ENCODE measurements at regions not wholly inside any gene's neighbourhood (a gene's known extent, or its start where the extent isn't known, plus 50 kb on each side); places are given as distances from the start of the nearest gene placed in this dataset.

- no peak for TF ChIP-seq POLR2A (IDR thresholded peaks at IDR 0.05)
- TF ChIP-seq, protein P1, sequence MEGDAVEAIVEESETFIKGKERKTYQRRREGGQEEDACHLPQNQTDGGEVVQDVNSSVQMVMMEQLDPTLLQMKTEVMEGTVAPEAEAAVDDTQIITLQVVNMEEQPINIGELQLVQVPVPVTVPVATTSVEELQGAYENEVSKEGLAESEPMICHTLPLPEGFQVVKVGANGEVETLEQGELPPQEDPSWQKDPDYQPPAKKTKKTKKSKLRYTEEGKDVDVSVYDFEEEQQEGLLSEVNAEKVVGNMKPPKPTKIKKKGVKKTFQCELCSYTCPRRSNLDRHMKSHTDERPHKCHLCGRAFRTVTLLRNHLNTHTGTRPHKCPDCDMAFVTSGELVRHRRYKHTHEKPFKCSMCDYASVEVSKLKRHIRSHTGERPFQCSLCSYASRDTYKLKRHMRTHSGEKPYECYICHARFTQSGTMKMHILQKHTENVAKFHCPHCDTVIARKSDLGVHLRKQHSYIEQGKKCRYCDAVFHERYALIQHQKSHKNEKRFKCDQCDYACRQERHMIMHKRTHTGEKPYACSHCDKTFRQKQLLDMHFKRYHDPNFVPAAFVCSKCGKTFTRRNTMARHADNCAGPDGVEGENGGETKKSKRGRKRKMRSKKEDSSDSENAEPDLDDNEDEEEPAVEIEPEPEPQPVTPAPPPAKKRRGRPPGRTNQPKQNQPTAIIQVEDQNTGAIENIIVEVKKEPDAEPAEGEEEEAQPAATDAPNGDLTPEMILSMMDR (IDR thresholded peaks at IDR 0.05): no peak
Measured at GRCh38 chr11:107203656-107204055, 185.4 kb upstream of the GUCY1A2 start.

Measured in uterus (tissue), 2 donors.